Activated CD4-positive, alpha-beta T cell treated with anti-CD3 and anti-CD28 coated beads, Interleukin-2, amount 50 U/mL, for 16 hours (primary cell): ENCODE measurements at regions not wholly inside any gene's neighbourhood (a gene's known extent, or its start where the extent isn't known, plus 50 kb on each side); places are given as distances from the start of the nearest gene placed in this dataset.

ENCODE experiments used
- DNase-seq: peaks from one replicate; pipeline ENCODE4 v3.0.0-alpha.2; 2020

DNA sequence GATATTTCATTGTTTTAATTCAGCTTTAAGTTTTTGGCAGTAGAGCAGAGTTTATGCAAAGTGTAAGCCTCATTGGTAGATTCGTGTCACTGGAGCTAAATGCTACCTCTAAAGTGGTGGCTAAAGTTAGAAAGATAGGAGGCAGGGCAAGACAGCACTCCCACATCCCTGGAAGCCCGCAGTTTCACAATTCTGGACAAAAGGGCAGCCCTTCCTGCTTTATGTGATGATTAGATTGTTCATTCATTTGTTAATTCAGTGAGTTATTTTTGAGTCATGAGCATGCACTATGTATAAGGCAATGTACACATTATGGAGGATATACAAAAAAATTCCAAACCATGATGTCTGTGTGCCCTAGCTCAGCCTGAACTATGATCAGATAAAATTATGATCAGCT lies 52.1 kb upstream of the EIF3M start:
- DNase-seq: no peak

DNA sequence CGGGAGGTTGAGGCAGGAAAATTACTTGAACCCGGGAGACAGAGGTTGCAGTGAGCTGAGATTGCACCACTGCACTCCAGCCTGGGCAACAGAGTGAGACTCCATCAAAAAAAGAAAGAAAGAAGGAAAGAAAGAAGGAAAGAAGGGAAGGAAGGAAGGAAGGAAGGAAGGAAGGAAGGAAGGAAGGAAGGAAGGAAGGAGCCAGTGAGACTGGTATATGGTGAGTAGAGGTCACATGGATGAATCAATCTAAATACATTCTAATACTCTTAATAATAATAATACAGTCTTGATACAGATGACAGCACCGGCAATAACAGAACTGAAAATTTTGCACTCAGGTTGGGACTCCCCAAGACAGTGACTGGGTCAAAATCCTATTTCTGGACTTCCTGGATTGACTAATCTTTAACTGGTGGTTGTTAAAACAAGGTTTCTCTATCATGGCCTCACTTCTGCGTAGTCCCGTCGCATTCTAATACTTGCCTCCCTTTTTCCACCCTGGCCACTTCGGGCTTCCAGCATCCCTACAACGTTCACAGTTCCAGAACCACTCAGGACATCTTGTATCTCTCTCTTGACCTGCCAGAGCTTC lies 53.5 kb upstream of the EIF3M start:
- no peak for DNase-seq

GRCh38 chr11:32527261-32528175 lies 56.1 kb upstream of the EIF3M start:
- no peak for DNase-seq

GRCh38 chr11:32526760-32527159 lies 56.9 kb upstream of the EIF3M start:
- no peak for DNase-seq

DNA sequence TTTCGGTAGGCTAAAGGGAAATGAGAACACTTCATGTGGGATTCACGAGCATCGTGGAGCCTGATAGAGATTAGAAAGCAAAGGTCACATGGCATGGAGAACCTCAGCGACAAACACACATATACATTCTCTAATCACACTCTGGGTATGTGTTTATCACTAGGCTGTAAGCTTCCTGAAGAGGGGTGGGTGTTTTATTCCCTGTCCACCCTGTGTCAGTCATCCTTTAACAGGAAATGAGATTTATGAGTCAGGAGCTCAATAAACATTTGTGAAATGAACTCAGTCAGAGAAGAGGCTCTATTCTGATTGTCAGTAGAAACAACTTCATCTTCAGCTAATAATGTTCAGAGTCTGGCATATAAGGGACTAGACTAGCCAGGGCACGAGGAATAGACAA lies 71.7 kb upstream of the EIF3M start:
- DNase-seq: peak; percentile 2

DNA sequence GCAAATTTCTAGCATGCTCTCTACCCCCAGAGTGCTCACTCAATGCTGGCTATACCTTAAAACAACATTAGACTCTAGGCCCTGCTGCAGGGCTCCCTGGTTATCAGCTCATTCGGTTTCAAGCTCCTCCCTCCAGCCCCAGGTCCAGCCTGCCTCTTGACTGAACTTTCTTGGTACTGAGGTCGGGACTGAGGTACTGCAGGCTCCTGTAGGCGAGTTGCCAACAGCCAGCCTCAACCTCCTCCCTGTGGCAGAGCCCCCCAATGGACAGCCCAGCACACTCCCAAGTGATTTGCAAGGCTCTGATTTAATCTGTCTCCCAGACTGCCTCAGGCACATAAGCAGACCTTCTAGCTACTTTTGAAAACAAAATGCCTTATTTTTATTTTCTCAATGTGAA lies 73.6 kb upstream of the EIF3M start:
- DNase-seq: no peak

GRCh38 chr11:32508780-32509179 lies 73.4 kb upstream of the WT1 start:
- DNase-seq: no peak

- no peak for DNase-seq
These were observed 64.7 kb upstream of the WT1 start for GRCh38 chr11:32500001-32500400.

- no peak for DNase-seq
These were observed 62.6 kb upstream of the WT1 start for GRCh38 chr11:32497951-32498350.

DNA sequence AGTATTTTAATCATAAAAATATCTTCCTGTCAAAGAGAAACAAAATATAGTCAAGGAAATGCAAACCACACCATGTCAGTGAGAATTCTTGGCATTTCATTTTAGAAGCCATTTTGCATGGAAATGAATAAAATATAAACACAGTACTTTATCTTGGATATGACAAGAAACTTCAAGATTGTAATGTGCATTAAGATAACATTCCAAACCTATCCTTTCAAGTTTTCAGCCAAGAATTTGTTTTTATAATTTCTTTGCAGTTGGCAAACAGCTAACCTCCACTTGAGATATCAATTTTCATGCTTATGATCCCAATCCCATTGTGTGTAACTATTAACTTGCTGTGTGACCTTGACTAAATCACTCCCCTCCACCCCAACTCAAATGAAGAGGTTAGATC lies 59.3 kb upstream of the WT1 start:
- no peak for DNase-seq

GRCh38 chr11:32489464-32489863 lies 54.1 kb upstream of the WT1 start:
- DNase-seq: no peak

DNA sequence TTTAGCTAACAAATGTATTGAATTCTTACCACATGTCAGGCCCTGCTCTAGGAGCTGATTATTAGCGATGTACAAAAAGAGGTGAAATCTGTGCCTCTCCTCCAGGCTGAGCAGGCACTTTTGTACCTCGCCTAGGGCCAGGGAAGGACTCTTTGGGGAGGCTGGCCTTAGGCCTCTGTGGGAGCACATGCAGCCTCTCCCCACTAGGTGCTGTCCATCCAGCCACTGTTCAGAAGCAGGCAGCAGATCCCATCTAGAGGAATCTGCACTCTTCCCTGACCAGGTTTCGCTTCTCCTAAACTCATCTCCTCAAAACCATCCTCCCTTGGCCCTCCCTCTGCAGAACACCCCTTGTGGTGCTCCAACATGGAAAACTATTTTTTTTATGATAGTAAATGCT lies 51.9 kb upstream of the WT1 start:
- DNase-seq: no peak

DNA sequence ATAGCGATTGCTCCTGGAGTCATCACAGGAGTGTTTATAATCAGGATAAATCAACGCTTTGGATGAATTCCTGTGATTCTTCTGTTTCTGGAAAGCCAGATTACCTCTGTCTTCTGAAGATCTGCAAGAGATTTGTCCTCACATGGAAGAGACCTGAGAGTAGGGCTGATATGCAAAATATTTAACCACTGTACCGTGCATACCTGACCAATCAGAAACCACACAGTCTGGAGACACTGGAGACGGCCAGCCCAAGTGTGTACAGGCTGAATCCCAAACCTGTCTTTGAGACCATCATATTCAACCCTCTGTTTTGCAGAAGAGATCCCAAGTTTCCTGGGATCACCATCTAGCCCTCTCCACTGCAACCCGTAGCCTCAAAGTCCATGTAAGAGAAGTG lies 50.4 kb upstream of the WT1 start:
- no peak for DNase-seq
